GM19467 (cell line): ENCODE measurements at regions not wholly inside any gene's neighbourhood (a gene's known extent, or its start where the extent isn't known, plus 50 kb on each side); places are given as distances from the start of the nearest gene placed in this dataset.
"Not testable (repeated sequence)": the region's sequence is repeated elsewhere in the genome, so short reads cannot be mapped to it uniquely, and the experiment has no call there.

ENCODE experiments used
- ATAC-seq: cut with Tn5 transposase; IDR thresholded peaks from one replicate; pipeline ENCODE4 v1.9.1; 2021; ENCODE audit warnings: mild to moderate bottlenecking, moderate library complexity; ENCODE audit not compliant: unreplicated experiment

- not testable (repeated sequence) for ATAC-seq
Observed at GRCh38 chr6:84291033-84291432, 63.6 kb upstream of the CEP162 start.

GRCh38 chr6:84284428-84285049 lies 57.1 kb upstream of the CEP162 start:
- no peak for ATAC-seq

GRCh38 chr6:84282550-84282949 lies 55.1 kb upstream of the CEP162 start:
- ATAC-seq = no peak

- no peak for ATAC-seq
Observed at GRCh38 chr6:84280639-84281038, 53.2 kb upstream of the CEP162 start.

- no peak for ATAC-seq
Observed at GRCh38 chr6:84280030-84280429, 52.6 kb upstream of the CEP162 start.

- no peak for ATAC-seq
Observed at GRCh38 chr6:84278321-84278998, 51.0 kb upstream of the CEP162 start.
